ENCODE measurements at regions not wholly inside any gene's neighbourhood (a gene's known extent, or its start where the extent isn't known, plus 50 kb on each side); places are given as distances from the start of the nearest gene placed in this dataset.

DNA sequence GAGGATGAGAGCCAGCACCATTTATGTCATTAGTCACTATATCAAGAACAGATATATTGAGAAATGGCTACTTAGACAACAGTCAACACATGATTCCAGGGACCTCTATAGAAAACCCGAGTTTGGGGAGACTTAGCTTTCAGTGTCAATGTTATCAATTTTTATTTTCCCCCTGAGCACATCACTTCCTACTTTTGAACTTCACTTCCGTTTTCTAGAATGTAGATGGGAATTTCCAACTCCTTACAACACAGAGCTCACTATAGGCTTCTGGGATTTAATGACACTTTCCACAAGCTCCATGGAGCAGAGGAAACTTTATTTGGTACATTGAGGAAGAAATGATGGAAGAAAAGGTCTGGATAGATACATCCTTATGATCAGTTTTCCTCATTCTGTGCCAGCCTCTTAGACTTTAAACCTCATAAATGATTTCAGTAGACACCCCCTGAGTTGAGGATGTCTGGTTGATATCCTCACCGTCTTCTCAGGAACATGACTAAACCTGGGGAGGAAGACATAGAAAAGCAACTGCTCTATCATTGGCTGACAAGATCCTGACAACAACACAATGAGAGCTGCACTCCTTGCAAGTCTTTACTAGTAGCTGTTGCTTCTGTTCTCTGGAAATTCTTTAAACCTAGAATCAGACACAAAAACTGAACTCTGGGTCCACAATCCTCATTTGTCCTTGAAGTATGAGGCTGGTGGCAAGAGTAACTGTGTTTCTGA lies 449.4 kb upstream of the OR4E1 start:
- WGBS (ENCODE audit: insufficient coverage): 100% methylated on average over 1 of the region's 3 CpGs
- Mint-ChIP-seq H3K4me3 (no peak overlapping the region), H3K27ac (no peak overlapping the region), H3K9me3 (ENCODE audit: insufficient read depth) (peaks cover 2% of the 10 kb centered on the region), H3K27me3 (peaks cover 11% of the 10 kb centered on the region), H3K4me1 (peaks cover 8% of the 10 kb centered on the region)
- ChIA-PET CTCF (no interaction called here), POLR2A (no interaction called here)
- Histone ChIP-seq H4K20me1 (ENCODE audit: control insufficient read depth, insufficient read depth, low read length, poor library complexity, severe bottlenecking) (no peaks in the 10 kb centered on the region), H3K79me2 (ENCODE audit: control insufficient read depth, insufficient read depth, low read length) (no peaks in the 10 kb centered on the region), H3K4me3 (ENCODE audit: control extremely low read depth in 1 of 5, extremely low read depth in 1 of 5, insufficient read depth in 1 of 5, low read depth in 2 of 5, low read length in 4 of 5) (no peak overlapping the region), H3K27ac (ENCODE audit: low read length in 2 of 2) (no peak overlapping the region), H3K9me3 (ENCODE audit: control extremely low read depth in 1 of 3, control insufficient read depth in 2 of 3, insufficient read depth in 1 of 3, low read length in 2 of 3) (peaks cover 0 to 3% (median 0%) of the 10 kb centered on the region in 3 donors), H3K9ac (ENCODE audit: low read length) (no peak overlapping the region), H3K36me3 (replicated peaks in 1 of 2; ENCODE audit: control extremely low read depth in 1 of 2, control insufficient read depth in 1 of 2, extremely low read depth in 1 of 2, insufficient read depth in 2 of 2, low read length in 1 of 2) (no peaks in the 10 kb centered on the region), H3K27me3 (replicated peaks in 1 of 4; ENCODE audit: control extremely low read depth in 1 of 4, control insufficient read depth in 3 of 4, insufficient read depth in 4 of 4, low read length in 3 of 4) (peaks cover 0 to 5% (median 2%) of the 10 kb centered on the region in 4 experiments), H3K4me2 (replicated peaks; ENCODE audit: low read depth, low read length, poor library complexity, severe bottlenecking) (no peak overlapping the region), H2AFZ (ENCODE audit: insufficient read depth, low read depth, low read length, poor library complexity, severe bottlenecking) (no peak overlapping the region), H3K4me1 (ENCODE audit: control insufficient read depth in 2 of 2, insufficient read depth in 2 of 2, low read length in 2 of 2) (peaks cover 0 to 4% of the 10 kb centered on the region in 2 donors)
- TF ChIP-seq, protein P1, sequence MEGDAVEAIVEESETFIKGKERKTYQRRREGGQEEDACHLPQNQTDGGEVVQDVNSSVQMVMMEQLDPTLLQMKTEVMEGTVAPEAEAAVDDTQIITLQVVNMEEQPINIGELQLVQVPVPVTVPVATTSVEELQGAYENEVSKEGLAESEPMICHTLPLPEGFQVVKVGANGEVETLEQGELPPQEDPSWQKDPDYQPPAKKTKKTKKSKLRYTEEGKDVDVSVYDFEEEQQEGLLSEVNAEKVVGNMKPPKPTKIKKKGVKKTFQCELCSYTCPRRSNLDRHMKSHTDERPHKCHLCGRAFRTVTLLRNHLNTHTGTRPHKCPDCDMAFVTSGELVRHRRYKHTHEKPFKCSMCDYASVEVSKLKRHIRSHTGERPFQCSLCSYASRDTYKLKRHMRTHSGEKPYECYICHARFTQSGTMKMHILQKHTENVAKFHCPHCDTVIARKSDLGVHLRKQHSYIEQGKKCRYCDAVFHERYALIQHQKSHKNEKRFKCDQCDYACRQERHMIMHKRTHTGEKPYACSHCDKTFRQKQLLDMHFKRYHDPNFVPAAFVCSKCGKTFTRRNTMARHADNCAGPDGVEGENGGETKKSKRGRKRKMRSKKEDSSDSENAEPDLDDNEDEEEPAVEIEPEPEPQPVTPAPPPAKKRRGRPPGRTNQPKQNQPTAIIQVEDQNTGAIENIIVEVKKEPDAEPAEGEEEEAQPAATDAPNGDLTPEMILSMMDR (IDR thresholded peaks at IDR 0.05): no peak
- no peak for DNase-seq
- intact Hi-C loops (cut with micrococcal nuclease): no loop called here
- ATAC-seq (ENCODE audit: low read depth): no peak

DNA sequence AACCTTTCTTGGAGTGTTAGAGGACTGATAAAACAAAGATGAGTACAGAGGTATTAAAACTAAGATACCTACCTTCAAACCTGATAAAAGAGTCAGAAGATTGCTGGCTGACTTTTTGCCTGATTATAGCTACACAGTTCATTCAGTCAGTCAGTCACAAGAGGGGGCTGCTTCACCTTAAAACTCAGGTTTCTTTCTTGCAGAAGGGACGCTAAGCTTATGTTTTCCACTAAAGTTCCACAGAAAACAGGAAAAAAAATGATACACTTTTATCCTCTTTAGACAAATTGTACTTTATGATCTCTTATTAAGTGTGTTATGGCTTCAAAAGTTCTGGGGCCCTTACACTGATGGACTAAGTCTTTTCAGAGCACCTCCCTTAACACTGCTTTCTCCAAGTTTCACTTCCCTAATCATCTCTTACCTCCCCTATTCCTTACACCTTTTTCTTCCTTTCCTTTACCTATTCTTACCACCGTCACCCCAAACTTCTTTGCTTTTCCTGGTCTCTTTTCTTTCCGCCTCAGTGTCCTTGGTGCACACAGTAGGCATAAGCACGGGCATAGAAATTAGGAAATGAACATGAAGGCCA lies 448.7 kb upstream of the OR4E1 start:
- Histone ChIP-seq H3K4me1 (ENCODE audit: control insufficient read depth in 2 of 2, insufficient read depth in 2 of 2, low read length in 2 of 2) (peaks cover 0 to 4% of the 10 kb centered on the region in 2 donors), H3K4me3 (ENCODE audit: control extremely low read depth in 1 of 5, extremely low read depth in 1 of 5, insufficient read depth in 1 of 5, low read depth in 2 of 5, low read length in 4 of 5) (no peak overlapping the region), H4K20me1 (ENCODE audit: control insufficient read depth, insufficient read depth, low read length, poor library complexity, severe bottlenecking) (no peaks in the 10 kb centered on the region), H2AFZ (ENCODE audit: insufficient read depth, low read depth, low read length, poor library complexity, severe bottlenecking) (no peak overlapping the region), H3K79me2 (ENCODE audit: control insufficient read depth, insufficient read depth, low read length) (no peaks in the 10 kb centered on the region), H3K9me3 (ENCODE audit: control extremely low read depth in 1 of 3, control insufficient read depth in 2 of 3, insufficient read depth in 1 of 3, low read length in 2 of 3) (peaks cover 0 to 3% (median 0%) of the 10 kb centered on the region in 3 donors), H3K36me3 (replicated peaks in 1 of 2; ENCODE audit: control extremely low read depth in 1 of 2, control insufficient read depth in 1 of 2, extremely low read depth in 1 of 2, insufficient read depth in 2 of 2, low read length in 1 of 2) (no peaks in the 10 kb centered on the region), H3K4me2 (replicated peaks; ENCODE audit: low read depth, low read length, poor library complexity, severe bottlenecking) (no peak overlapping the region), H3K9ac (ENCODE audit: low read length) (no peak overlapping the region), H3K27me3 (replicated peaks in 1 of 4; ENCODE audit: control extremely low read depth in 1 of 4, control insufficient read depth in 3 of 4, insufficient read depth in 4 of 4, low read length in 3 of 4) (peaks cover 0 to 5% (median 2%) of the 10 kb centered on the region in 4 experiments), H3K27ac (ENCODE audit: low read length in 2 of 2) (no peak overlapping the region)
- peak; percentile 23 for DNase-seq
- no peak overlapping the region for H3K4me3 Mint-ChIP-seq
- H3K27ac Mint-ChIP-seq: no peak overlapping the region
- CTCF ChIA-PET: no interaction called here
- TF ChIP-seq, protein P1 (IDR thresholded peaks at IDR 0.05): peak; percentile 30
- no peak for TF ChIP-seq EZH2 (IDR thresholded peaks at IDR 0.05; ENCODE audit: borderline replicate concordance, insufficient read depth, low read depth, low read length, poor library complexity, severe bottlenecking)
- H3K9me3 Mint-ChIP-seq (ENCODE audit: insufficient read depth): peaks cover 2% of the 10 kb centered on the region
- no peak for ATAC-seq (ENCODE audit: low read depth)
- POLR2A ChIA-PET: no interaction called here
- H3K4me1 Mint-ChIP-seq: peaks cover 8% of the 10 kb centered on the region
- whole genome bisulfite sequencing (ENCODE audit: insufficient coverage): no CpG with 5 or more reads among the region's 4 CpGs
- peaks cover 8% of the 10 kb centered on the region for H3K27me3 Mint-ChIP-seq
- intact Hi-C loops (cut with micrococcal nuclease): no loop called here
